Bronchial epithelial cell (primary cell): ENCODE measurements at regions not wholly inside any gene's neighbourhood (a gene's known extent, or its start where the extent isn't known, plus 50 kb on each side); places are given as distances from the start of the nearest gene placed in this dataset.

ENCODE experiments used
- DNase-seq: peaks from one replicate; pipeline ENCODE4 v3.0.0-alpha.2; 2010; ENCODE audit warnings: low read depth
- FAIRE-seq: peaks from 2 replicates; lab custom pipeline; 2011; peaks lifted over from hg19 to GRCh38; lab: Jason Lieb, UNC
- H3K27me3 ChIP-seq: 2 replicates; pipeline ENCODE4 v1.5.1; 2011; ENCODE audit warnings: low read length; ENCODE audit not compliant: control insufficient read depth, insufficient read depth
- H3K36me3 ChIP-seq: 2 replicates; pipeline ENCODE4 v1.5.1; 2011; ENCODE audit warnings: low read length; ENCODE audit not compliant: control insufficient read depth, insufficient read depth
- H3K4me3 ChIP-seq: 2 replicates; pipeline ENCODE4 v1.5.1; 2011; ENCODE audit warnings: mild to moderate bottlenecking, low read depth, low read length, control low read depth
- CTCF ChIP-seq: IDR thresholded peaks from 2 replicates; pipeline ENCODE4 v1.5.1; 2011; ENCODE audit warnings: mild to moderate bottlenecking, moderate library complexity, low read length, control low read depth, inconsistent platforms; ENCODE audit not compliant: insufficient read depth, severe bottlenecking

GRCh38 chr1:55578646-55579045 is 363.5 kb upstream of the USP24 start:
- no peaks in the 10 kb centered on the region for H3K27me3 ChIP-seq
- no peaks in the 10 kb centered on the region for H3K36me3 ChIP-seq
- DNase-seq (no peak), FAIRE-seq (no peak)
- TF ChIP-seq CTCF = no peak
- H3K4me3 ChIP-seq = no peak overlapping the region

GRCh38 chr1:55575571-55576279 is 360.6 kb upstream of the USP24 start:
- no peak for TF ChIP-seq CTCF
- Histone ChIP-seq H3K36me3 (no peaks in the 10 kb centered on the region), H3K27me3 (no peaks in the 10 kb centered on the region), H3K4me3 (no peak overlapping the region)
- FAIRE-seq (no peak), DNase-seq (no peak)

GRCh38 chr1:55574691-55575225 is 359.6 kb upstream of the USP24 start:
- TF ChIP-seq CTCF = no peak
- H3K27me3 ChIP-seq = no peaks in the 10 kb centered on the region
- H3K36me3 ChIP-seq = no peaks in the 10 kb centered on the region
- DNase-seq (no peak), FAIRE-seq (no peak)
- H3K4me3 ChIP-seq = no peak overlapping the region

GRCh38 chr1:55572878-55573734 is 357.9 kb upstream of the USP24 start:
- no peaks in the 10 kb centered on the region for H3K27me3 ChIP-seq
- TF ChIP-seq CTCF = no peak
- no peak for FAIRE-seq
- H3K4me3 ChIP-seq = no peak overlapping the region
- DNase-seq = peak; percentile 40
- no peaks in the 10 kb centered on the region for H3K36me3 ChIP-seq

- no peak for TF ChIP-seq CTCF
- Histone ChIP-seq H3K36me3 (no peaks in the 10 kb centered on the region), H3K27me3 (no peaks in the 10 kb centered on the region), H3K4me3 (no peak overlapping the region)
- no peak for DNase-seq
- no peak for FAIRE-seq
Measured at GRCh38 chr1:55571767-55572166, 356.6 kb upstream of the USP24 start.
